HepG2 (cell line): ENCODE measurements at regions not wholly inside any gene's neighbourhood (a gene's known extent, or its start where the extent isn't known, plus 50 kb on each side); places are given as distances from the start of the nearest gene placed in this dataset.

Experiments used
- ATF2 ChIP-seq: sonication (generic); formaldehyde crosslinking; IDR thresholded peaks from 2 replicates; pipeline ENCODE4 v1.4.0; 2020; ENCODE audit warnings: missing genetic modification reagents
- BORCS8-MEF2B ChIP-seq: sonication (generic); formaldehyde crosslinking; IDR thresholded peaks from 2 replicates; pipeline ENCODE4 v1.8.0; 2022; ENCODE audit warnings: mild to moderate bottlenecking, missing genetic modification reagents
- GATA4 ChIP-seq: sonication (generic); IDR thresholded peaks from 2 replicates; pipeline ENCODE4 v1.6.1; 2016; ENCODE audit warnings: antibody characterized with exemption, low read depth, borderline replicate concordance
- GMEB2 ChIP-seq: IDR thresholded peaks from 2 replicates; pipeline ENCODE4 v1.6.1; 2016; ENCODE audit warnings: missing biosample characterization, missing genetic modification reagents, low read depth
- HNRNPK ChIP-seq: fragments of 200-400 bp; formaldehyde crosslinking; IDR thresholded peaks from 2 replicates; pipeline ENCODE4 v1.6.1; 2018; ENCODE audit warnings: low read length, low read depth, moderate library complexity, mild to moderate bottlenecking; ENCODE audit not compliant: poor library complexity, severe bottlenecking
- KDM3A ChIP-seq: IDR thresholded peaks from 2 replicates; pipeline ENCODE4 v1.6.1; 2018; ENCODE audit warnings: low read depth, missing compliant biosample characterization
- KDM6A ChIP-seq: IDR thresholded peaks from 2 replicates; pipeline ENCODE4 v1.6.1; 2016; ENCODE audit warnings: low read depth
- KLF6 ChIP-seq: IDR thresholded peaks from 2 replicates; pipeline ENCODE4 v1.8.0; 2016; ENCODE audit warnings: missing biosample characterization, missing genetic modification reagents
- NR2F2 ChIP-seq: IDR thresholded peaks from 2 replicates; pipeline ENCODE4 v1.6.1; 2012; ENCODE audit warnings: low read depth, inconsistent platforms, borderline replicate concordance
- PAWR ChIP-seq: sonication (generic); formaldehyde crosslinking; IDR thresholded peaks from 2 replicates; pipeline ENCODE4 v1.4.0; 2020; ENCODE audit warnings: missing genetic modification reagents, mild to moderate bottlenecking, borderline replicate concordance
- RARA ChIP-seq: IDR thresholded peaks from 2 replicates; pipeline ENCODE4 v1.6.1; 2016; ENCODE audit warnings: missing genetic modification reagents, missing compliant biosample characterization
- RCOR2 ChIP-seq: IDR thresholded peaks from 2 replicates; pipeline ENCODE4 v1.6.1; 2016; ENCODE audit warnings: missing biosample characterization, missing genetic modification reagents
- SKI ChIP-seq: fragments of 450-650 bp; IDR thresholded peaks from one replicate; pipeline ENCODE4 v1.6.1; 2018; ENCODE audit warnings: mild to moderate bottlenecking; ENCODE audit not compliant: partially characterized antibody
- SOX6 ChIP-seq, 2 experiments: fragments of 450-650 bp in 1 of 2; sonication (generic) in 1 of 2; formaldehyde crosslinking in 1 of 2; IDR thresholded peaks; 2 replicates each; pipeline versions ENCODE4 v1.4.0 to v1.6.1; 2017 to 2020; ENCODE audit warnings: antibody characterized with exemption in 1 of 2, mild to moderate bottlenecking in 1 of 2, missing genetic modification reagents in 1 of 2
- TEAD3 ChIP-seq: optimal IDR thresholded peaks from 2 replicates; pipeline ENCODE3; 2016; ENCODE audit warnings: borderline replicate concordance
- ZBTB20 ChIP-seq: sonication (generic); formaldehyde crosslinking; IDR thresholded peaks from 2 replicates; pipeline ENCODE4 v1.8.1; 2023; ENCODE audit warnings: missing genetic modification reagents, low read depth, mild to moderate bottlenecking, borderline replicate concordance
- ZFP1 ChIP-seq: IDR thresholded peaks from 2 replicates; pipeline ENCODE4 v1.6.1; 2016
- ZFP62 ChIP-seq: sonication (generic); formaldehyde crosslinking; IDR thresholded peaks from 2 replicates; pipeline ENCODE4 v1.4.0; 2020; ENCODE audit warnings: missing genetic modification reagents
- ZFP90 ChIP-seq: sonication (generic); formaldehyde crosslinking; IDR thresholded peaks from 2 replicates; pipeline ENCODE4 v1.8.0; 2022; ENCODE audit warnings: missing genetic modification reagents, mild to moderate bottlenecking, inconsistent platforms, borderline replicate concordance
- ZNF747 ChIP-seq: sonication (generic); formaldehyde crosslinking; IDR thresholded peaks from 2 replicates; pipeline ENCODE4 v1.8.1; 2023; ENCODE audit warnings: missing genetic modification reagents, mild to moderate bottlenecking, borderline replicate concordance
- TF ChIP-seq, protein P1 (sequence below): sonication (generic); formaldehyde crosslinking; IDR thresholded peaks from 2 replicates; pipeline ENCODE4 v1.4.0; 2020; ENCODE audit warnings: missing genetic modification reagents, borderline replicate concordance
- TF ChIP-seq, protein P2 (sequence below): sonication (generic); formaldehyde crosslinking; IDR thresholded peaks from 2 replicates; pipeline ENCODE4 v1.5.0; 2020; ENCODE audit warnings: mild to moderate bottlenecking, missing genetic modification reagents, moderate library complexity

GRCh38 chr14:53882684-53883083 lies 73.9 kb downstream of the BMP4 start (continued):
- TF ChIP-seq GMEB2 (CRISPR knock-in tag) (no peak), RARA (CRISPR knock-in tag) (peak; percentile 59), KDM3A (CRISPR knock-in tag) (no peak), HNRNPK (no peak), SKI (no peak), GATA4 (peak; percentile 74; the same call in 1 of the 2 replicates), KDM6A (CRISPR knock-in tag) (no peak), PAWR (CRISPR knock-in tag) (no peak), KLF6 (no peak), ZBTB20 (CRISPR knock-in tag) (no peak), ATF2 (no peak), TEAD3 (CRISPR knock-in tag) (no peak), ZFP1 (CRISPR knock-in tag) (no peak), SOX6 (IDR thresholded peaks at IDR 0.05) (no peak), SOX6 (CRISPR knock-in tag; IDR thresholded peaks at IDR 0.05) (peak; percentile 48; the same call in 1 of the 2 replicates), ZNF747 (CRISPR knock-in tag) (no peak), RCOR2 (CRISPR knock-in tag) (no peak), BORCS8-MEF2B (no peak), NR2F2 (no peak), ZFP90 (CRISPR knock-in tag) (no peak), ZFP62 (CRISPR knock-in tag) (no peak)
- TF ChIP-seq, protein P1, sequence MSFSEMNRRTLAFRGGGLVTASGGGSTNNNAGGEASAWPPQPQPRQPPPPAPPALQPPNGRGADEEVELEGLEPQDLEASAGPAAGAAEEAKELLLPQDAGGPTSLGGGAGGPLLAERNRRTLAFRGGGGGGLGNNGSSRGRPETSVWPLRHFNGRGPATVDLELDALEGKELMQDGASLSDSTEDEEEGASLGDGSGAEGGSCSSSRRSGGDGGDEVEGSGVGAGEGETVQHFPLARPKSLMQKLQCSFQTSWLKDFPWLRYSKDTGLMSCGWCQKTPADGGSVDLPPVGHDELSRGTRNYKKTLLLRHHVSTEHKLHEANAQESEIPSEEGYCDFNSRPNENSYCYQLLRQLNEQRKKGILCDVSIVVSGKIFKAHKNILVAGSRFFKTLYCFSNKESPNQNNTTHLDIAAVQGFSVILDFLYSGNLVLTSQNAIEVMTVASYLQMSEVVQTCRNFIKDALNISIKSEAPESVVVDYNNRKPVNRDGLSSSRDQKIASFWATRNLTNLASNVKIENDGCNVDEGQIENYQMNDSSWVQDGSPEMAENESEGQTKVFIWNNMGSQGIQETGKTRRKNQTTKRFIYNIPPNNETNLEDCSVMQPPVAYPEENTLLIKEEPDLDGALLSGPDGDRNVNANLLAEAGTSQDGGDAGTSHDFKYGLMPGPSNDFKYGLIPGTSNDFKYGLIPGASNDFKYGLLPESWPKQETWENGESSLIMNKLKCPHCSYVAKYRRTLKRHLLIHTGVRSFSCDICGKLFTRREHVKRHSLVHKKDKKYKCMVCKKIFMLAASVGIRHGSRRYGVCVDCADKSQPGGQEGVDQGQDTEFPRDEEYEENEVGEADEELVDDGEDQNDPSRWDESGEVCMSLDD (CRISPR knock-in tag): no peak
- TF ChIP-seq, protein P2, sequence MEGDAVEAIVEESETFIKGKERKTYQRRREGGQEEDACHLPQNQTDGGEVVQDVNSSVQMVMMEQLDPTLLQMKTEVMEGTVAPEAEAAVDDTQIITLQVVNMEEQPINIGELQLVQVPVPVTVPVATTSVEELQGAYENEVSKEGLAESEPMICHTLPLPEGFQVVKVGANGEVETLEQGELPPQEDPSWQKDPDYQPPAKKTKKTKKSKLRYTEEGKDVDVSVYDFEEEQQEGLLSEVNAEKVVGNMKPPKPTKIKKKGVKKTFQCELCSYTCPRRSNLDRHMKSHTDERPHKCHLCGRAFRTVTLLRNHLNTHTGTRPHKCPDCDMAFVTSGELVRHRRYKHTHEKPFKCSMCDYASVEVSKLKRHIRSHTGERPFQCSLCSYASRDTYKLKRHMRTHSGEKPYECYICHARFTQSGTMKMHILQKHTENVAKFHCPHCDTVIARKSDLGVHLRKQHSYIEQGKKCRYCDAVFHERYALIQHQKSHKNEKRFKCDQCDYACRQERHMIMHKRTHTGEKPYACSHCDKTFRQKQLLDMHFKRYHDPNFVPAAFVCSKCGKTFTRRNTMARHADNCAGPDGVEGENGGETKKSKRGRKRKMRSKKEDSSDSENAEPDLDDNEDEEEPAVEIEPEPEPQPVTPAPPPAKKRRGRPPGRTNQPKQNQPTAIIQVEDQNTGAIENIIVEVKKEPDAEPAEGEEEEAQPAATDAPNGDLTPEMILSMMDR: no peak
